ENCODE measurements at regions not wholly inside any gene's neighbourhood (a gene's known extent, or its start where the extent isn't known, plus 50 kb on each side); places are given as distances from the start of the nearest gene placed in this dataset.

DNA sequence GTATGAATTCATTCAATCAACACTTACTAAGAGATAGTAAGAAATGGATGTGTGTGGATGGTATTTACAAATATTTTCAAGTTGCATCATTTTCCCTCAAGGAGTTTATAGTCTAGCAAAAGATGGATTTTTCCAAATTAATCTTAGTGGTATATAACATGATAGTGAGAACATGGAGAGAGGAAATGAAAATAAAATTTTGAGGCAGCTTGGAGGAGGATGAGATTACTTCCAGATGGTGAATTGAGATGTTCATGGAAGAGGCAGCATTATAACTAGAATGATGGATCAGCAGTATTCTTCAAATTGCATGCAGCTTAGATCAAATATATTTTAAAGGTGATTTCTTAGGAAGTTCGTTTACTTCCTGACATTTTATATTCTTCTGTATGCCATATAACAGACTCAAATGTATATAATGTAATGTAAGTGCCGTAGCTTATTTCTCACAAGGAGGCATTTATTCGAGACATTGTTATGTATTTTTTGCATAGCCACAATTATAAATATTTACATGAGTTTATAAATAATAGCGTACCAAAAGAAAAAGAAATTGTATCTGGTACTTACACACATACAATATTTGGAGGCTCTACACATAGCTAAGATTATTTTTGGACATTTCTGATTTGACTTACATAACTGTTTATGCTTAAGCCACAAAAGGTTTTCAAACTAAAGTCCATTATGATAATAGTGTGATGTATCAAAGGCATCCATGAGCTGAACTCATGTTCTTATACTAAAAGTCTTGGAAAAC is 439.4 kb downstream of the SPRY1 start:
- Histone ChIP-seq H3K27ac (ENCODE audit: low read depth, low read length) (no peak overlapping the region), H3K4me2 (ENCODE audit: low read length) (no peak overlapping the region), H3K4me1 (ENCODE audit: insufficient read depth, low read length) (peaks cover 32% of the 10 kb centered on the region), H2AFZ (ENCODE audit: low read depth, low read length) (no peak overlapping the region), H4K20me1 (ENCODE audit: insufficient read depth, low read length) (no peaks in the 10 kb centered on the region), H3K27me3 (ENCODE audit: insufficient read depth, low read length) (no peaks in the 10 kb centered on the region), H3K9ac (ENCODE audit: low read length) (no peak overlapping the region), H3K79me2 (ENCODE audit: insufficient read depth, low read length) (no peaks in the 10 kb centered on the region), H3K4me3 (ENCODE audit: insufficient read depth, low read depth, low read length) (no peak overlapping the region), H3K36me3 (ENCODE audit: insufficient read depth, low read length) (no peaks in the 10 kb centered on the region), H3K9me3 (ENCODE audit: insufficient read depth, low read depth, low read length) (no peaks in the 10 kb centered on the region)
- Mint-ChIP-seq H3K36me3 (ENCODE audit: low read depth, unreplicated experiment) (no peaks in the 10 kb centered on the region), H3K27ac (ENCODE audit: unreplicated experiment) (no peak overlapping the region), H3K4me1 (ENCODE audit: low read depth, unreplicated experiment) (peaks cover 41% of the 10 kb centered on the region), H3K4me3 (ENCODE audit: unreplicated experiment) (no peak overlapping the region), H3K27me3 (ENCODE audit: low read depth, unreplicated experiment) (no peaks in the 10 kb centered on the region), H3K9me3 (ENCODE audit: unreplicated experiment) (no peaks in the 10 kb centered on the region)
- no peak for TF ChIP-seq EZH2 (IDR thresholded peaks at IDR 0.05; ENCODE audit: insufficient read depth, low read length)
- TF ChIP-seq, protein P1, sequence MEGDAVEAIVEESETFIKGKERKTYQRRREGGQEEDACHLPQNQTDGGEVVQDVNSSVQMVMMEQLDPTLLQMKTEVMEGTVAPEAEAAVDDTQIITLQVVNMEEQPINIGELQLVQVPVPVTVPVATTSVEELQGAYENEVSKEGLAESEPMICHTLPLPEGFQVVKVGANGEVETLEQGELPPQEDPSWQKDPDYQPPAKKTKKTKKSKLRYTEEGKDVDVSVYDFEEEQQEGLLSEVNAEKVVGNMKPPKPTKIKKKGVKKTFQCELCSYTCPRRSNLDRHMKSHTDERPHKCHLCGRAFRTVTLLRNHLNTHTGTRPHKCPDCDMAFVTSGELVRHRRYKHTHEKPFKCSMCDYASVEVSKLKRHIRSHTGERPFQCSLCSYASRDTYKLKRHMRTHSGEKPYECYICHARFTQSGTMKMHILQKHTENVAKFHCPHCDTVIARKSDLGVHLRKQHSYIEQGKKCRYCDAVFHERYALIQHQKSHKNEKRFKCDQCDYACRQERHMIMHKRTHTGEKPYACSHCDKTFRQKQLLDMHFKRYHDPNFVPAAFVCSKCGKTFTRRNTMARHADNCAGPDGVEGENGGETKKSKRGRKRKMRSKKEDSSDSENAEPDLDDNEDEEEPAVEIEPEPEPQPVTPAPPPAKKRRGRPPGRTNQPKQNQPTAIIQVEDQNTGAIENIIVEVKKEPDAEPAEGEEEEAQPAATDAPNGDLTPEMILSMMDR (IDR thresholded peaks at IDR 0.05; ENCODE audit: insufficient read depth, low read depth, low read length) = no peak
- FAIRE-seq (no peak), DNase-seq (ENCODE audit: low read depth) (no peak)

DNA sequence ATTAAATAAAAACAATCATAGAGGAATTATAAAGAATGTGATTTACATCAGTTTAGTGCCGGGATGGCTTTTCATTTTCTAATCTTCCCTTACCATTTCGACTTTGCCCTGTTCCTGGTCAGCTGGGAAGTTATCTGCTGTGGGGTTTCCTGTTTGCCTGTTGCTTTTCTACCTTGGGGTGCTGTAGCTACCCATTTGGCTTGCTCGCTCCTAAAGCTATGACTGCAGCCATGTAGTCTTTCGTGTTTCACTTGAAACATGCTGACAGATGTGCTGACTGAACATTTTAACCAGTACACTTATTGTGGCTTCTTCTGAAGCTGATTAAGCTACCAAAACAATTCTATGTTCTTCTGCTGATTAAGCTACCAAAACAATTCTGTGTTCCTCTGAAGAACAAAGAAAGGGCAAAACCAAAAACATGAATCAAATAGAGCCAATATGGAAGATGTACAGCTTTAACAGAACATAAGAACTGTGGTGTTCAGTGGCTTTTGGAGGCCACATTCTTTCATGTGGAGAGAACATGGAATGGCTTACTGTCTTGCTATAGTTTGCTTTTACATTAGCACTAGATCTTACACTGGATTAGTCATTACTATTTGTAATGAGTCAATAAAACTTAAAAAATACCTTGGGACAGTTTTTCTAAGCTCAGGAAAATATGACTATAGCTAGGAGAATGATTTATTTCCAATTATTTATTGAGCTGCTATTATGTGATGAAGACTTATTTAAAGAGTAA is 440.4 kb downstream of the SPRY1 start:
- FAIRE-seq (no peak), DNase-seq (ENCODE audit: low read depth) (peak; percentile 32)
- H4K20me1 ChIP-seq (ENCODE audit: insufficient read depth, low read length) = no peaks in the 10 kb centered on the region
- peaks cover 31% of the 10 kb centered on the region for H3K4me1 Mint-ChIP-seq (ENCODE audit: low read depth, unreplicated experiment)
- H3K36me3 ChIP-seq (ENCODE audit: insufficient read depth, low read length) = no peaks in the 10 kb centered on the region
- no peaks in the 10 kb centered on the region for H3K27me3 Mint-ChIP-seq (ENCODE audit: low read depth, unreplicated experiment)
- H3K27ac ChIP-seq (ENCODE audit: low read depth, low read length) = peak overlapping the region; percentile 2
- H3K79me2 ChIP-seq (ENCODE audit: insufficient read depth, low read length) = no peaks in the 10 kb centered on the region
- no peak for TF ChIP-seq EZH2 (IDR thresholded peaks at IDR 0.05; ENCODE audit: insufficient read depth, low read length)
- TF ChIP-seq, protein P1 (IDR thresholded peaks at IDR 0.05; ENCODE audit: insufficient read depth, low read depth, low read length) = no peak
- no peak overlapping the region for H3K4me2 ChIP-seq (ENCODE audit: low read length)
- no peaks in the 10 kb centered on the region for H3K36me3 Mint-ChIP-seq (ENCODE audit: low read depth, unreplicated experiment)
- H3K4me3 ChIP-seq (ENCODE audit: insufficient read depth, low read depth, low read length) = no peak overlapping the region
- H3K9me3 Mint-ChIP-seq (ENCODE audit: unreplicated experiment) = no peaks in the 10 kb centered on the region
- peak overlapping the region; percentile 94 for H3K27ac Mint-ChIP-seq (ENCODE audit: unreplicated experiment)
- H3K9me3 ChIP-seq (ENCODE audit: insufficient read depth, low read depth, low read length) = no peaks in the 10 kb centered on the region
- peaks cover 24% of the 10 kb centered on the region for H3K4me1 ChIP-seq (ENCODE audit: insufficient read depth, low read length)
- H3K27me3 ChIP-seq (ENCODE audit: insufficient read depth, low read length) = no peaks in the 10 kb centered on the region
- H3K4me3 Mint-ChIP-seq (ENCODE audit: unreplicated experiment) = no peak overlapping the region
- no peak overlapping the region for H2AFZ ChIP-seq (ENCODE audit: low read depth, low read length)
- H3K9ac ChIP-seq (ENCODE audit: low read length) = no peak overlapping the region
